AG09309 (cell line): ENCODE measurements at regions not wholly inside any gene's neighbourhood (a gene's known extent, or its start where the extent isn't known, plus 50 kb on each side); places are given as distances from the start of the nearest gene placed in this dataset.
"Not testable (repeated sequence)": the region's sequence is repeated elsewhere in the genome, so short reads cannot be mapped to it uniquely, and the experiment has no call there.

Experiments
- DNase-seq: peaks from one replicate; pipeline ENCODE4 v3.0.0-alpha.2; 2010; ENCODE audit warnings: low read depth
- H3K4me3 ChIP-seq: 2 replicates; pipeline ENCODE4 v1.5.1; 2011; ENCODE audit warnings: mild to moderate bottlenecking, low read depth, low read length, moderate library complexity; ENCODE audit not compliant: control insufficient read depth
- CTCF ChIP-seq: IDR thresholded peaks from 2 replicates; pipeline ENCODE4 v1.5.1; 2011; ENCODE audit warnings: mild to moderate bottlenecking, low read depth, low read length, inconsistent platforms; ENCODE audit not compliant: insufficient read depth, control insufficient read depth; ENCODE audit errors: missing control alignments

DNA sequence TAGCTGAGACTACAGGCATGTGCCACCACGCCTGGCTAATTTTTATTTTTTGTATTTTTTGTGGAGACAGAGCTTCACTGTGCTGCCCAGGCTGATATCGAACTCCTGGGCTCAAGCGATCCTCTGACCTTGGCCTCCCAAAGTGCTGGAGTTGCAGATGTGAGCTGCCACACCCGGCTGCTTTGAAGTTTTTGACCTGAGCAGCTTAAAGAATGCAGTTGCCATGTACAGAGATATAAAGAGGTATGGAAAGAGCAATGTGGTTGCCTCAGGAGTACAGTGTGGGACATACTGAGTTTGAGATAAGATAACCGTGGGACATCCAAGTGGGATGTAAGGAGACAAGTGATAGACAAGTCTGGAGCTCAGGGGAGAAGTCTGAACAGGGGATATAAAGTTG is 82.7 kb upstream of the LSM14A start:
- TF ChIP-seq CTCF: no peak
- no peak for DNase-seq
- H3K4me3 ChIP-seq: no peak overlapping the region

DNA sequence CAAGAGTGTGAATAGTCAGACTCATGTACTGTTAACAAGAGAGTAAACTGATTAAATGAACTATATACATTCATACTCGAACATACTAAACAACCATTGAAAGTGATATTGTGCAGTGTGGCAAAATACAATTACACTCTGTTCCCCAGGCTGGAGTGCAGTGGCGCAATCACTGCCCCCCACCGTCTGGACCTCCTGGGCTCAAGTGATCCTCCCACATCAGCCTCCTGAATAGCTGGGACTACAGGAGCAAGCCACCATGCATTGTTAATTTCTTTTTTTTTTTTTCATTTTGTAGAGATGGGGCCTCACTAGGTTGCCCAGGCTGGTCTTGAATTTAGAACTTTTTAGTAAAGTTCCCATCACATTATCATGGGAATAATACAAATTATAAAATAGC is 77.3 kb upstream of the LSM14A start:
- no peak for TF ChIP-seq CTCF
- no peak for DNase-seq
- no peak overlapping the region for H3K4me3 ChIP-seq

DNA sequence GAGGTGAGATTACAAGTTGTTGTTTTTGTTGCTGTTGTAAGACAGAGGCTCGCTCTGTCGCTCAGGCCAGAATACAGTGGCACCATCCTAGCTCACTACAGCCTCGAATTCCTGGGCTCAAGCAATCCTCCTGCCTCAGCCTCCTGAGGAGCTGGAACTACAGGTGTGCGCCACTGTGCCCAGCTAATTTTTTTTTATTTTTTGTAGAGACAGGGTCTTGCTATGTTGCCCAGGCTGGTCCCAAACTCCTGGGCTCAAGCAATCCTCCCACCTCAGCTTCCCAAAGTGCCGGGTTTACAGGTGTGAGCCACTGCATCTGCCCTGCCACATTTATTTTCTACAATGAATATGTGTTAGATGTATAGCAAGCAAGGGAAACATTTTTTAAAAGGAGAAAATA is 76.9 kb upstream of the LSM14A start:
- not testable (repeated sequence) for H3K4me3 ChIP-seq, DNase-seq

GRCh38 chr19:34096020-34096915 is 76.0 kb upstream of the LSM14A start:
- peak; percentile 51 for TF ChIP-seq CTCF
- DNase-seq: no peak
- H3K4me3 ChIP-seq: no peak overlapping the region

DNA sequence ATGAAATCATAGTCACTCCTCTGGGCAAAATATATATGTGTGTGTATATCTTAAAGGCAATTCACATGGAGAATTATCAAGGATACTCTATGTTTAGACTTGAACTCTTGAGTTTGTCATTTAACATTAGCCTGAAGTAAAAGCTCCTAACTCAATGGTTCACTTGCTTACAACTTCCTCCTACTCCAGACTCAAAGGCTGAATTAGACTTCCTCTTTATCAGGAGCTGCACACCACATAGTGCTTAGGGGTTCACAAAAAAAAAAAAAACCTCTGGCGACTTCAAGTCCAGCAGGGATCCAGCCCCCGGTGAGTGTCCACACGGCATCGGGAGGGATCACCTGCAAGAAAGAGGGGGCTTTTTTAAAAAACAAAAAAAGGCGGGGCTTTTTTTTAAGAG is 68.2 kb upstream of the LSM14A start:
- no peak for DNase-seq
- no peak for TF ChIP-seq CTCF
- H3K4me3 ChIP-seq: no peak overlapping the region

DNA sequence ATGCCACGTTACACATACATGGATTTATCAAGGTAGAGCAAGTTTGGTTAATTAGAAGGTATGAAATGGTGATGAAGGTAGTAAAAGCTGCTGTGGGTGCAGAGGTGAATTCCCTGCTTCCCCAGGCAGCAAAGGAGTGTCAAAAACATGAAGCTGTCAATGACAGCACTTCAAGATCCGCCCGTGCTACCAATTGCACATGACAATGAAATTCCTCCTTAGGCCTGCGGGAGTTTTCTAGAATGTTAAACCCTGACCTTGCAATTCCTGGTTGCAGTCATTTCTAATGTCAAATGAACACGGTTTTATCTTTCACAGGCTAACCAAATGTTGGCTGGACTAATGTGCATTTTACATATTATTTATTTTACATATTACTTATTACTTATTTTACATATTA is 67.7 kb upstream of the LSM14A start:
- no peak for DNase-seq
- H3K4me3 ChIP-seq: no peak overlapping the region
- TF ChIP-seq CTCF: no peak

DNA sequence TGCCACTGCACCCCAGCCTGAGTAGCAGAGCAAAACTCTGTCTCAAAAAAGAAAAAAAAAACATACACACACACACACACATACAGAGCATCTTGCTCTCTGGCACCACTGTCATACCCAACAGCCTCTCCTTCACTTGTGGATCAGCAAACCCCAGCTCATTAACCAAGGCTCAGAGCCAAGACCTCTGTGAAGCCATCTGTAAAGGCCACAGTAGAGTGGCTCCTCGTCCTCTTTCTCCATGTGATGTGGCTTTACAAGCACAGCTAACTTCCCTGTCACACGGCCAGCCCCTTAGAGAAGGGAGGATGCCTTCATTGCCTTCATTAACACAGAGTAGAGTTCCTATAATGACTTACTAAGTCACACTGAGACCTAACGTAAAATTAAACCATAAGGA is 62.7 kb upstream of the LSM14A start:
- no peak for TF ChIP-seq CTCF
- no peak overlapping the region for H3K4me3 ChIP-seq
- DNase-seq: no peak
